T-helper 2 cell treated with Interferon-gamma antibody and Interleukin-4, amounts not matched to agents 5 μg/mL and 100 μg/mL, for 36 hours (primary cell): ENCODE measurements at regions not wholly inside any gene's neighbourhood (a gene's known extent, or its start where the extent isn't known, plus 50 kb on each side); places are given as distances from the start of the nearest gene placed in this dataset.

Experiments
- DNase-seq: peaks from one replicate; pipeline ENCODE4 v3.0.0; 2021; ENCODE audit warnings: low spot score
- H3K27ac Mint-ChIP-seq: one replicate; pipeline ENCODE4 v1.8.0; 2021; ENCODE audit warnings: mild to moderate bottlenecking, mixed read lengths
- H3K27me3 Mint-ChIP-seq: one replicate; pipeline ENCODE4 v1.8.0; 2021; ENCODE audit warnings: low read depth, mixed read lengths
- H3K36me3 Mint-ChIP-seq: one replicate; pipeline ENCODE4 v1.8.0; 2021; ENCODE audit warnings: low read depth, mixed read lengths
- H3K4me1 Mint-ChIP-seq: one replicate; pipeline ENCODE4 v1.8.0; 2021; ENCODE audit warnings: low read depth, mixed read lengths
- H3K4me3 Mint-ChIP-seq: one replicate; pipeline ENCODE4 v1.8.0; 2022; ENCODE audit warnings: mild to moderate bottlenecking, moderate library complexity, mixed read lengths
- H3K9me3 Mint-ChIP-seq: one replicate; pipeline ENCODE4 v1.8.0; 2021; ENCODE audit warnings: mixed read lengths

GRCh38 chr4:160872491-160872890, 1291.3 kb downstream of the FSTL5 start:
- no peak for DNase-seq
- H3K4me1 Mint-ChIP-seq: no peaks in the 10 kb centered on the region
- H3K27ac Mint-ChIP-seq: no peak overlapping the region
- no peaks in the 10 kb centered on the region for H3K27me3 Mint-ChIP-seq
- H3K4me3 Mint-ChIP-seq: no peak overlapping the region
- H3K9me3 Mint-ChIP-seq: peaks cover 17% of the 10 kb centered on the region
- H3K36me3 Mint-ChIP-seq: no peaks in the 10 kb centered on the region

- DNase-seq: no peak
- Mint-ChIP-seq H3K27ac (no peak overlapping the region), H3K36me3 (no peaks in the 10 kb centered on the region), H3K9me3 (peaks cover 22% of the 10 kb centered on the region), H3K4me1 (no peaks in the 10 kb centered on the region), H3K27me3 (no peaks in the 10 kb centered on the region), H3K4me3 (no peak overlapping the region)
Measured at GRCh38 chr4:160877087-160877790, 1286.6 kb downstream of the FSTL5 start.

- H3K36me3 Mint-ChIP-seq: no peaks in the 10 kb centered on the region
- peaks cover 22% of the 10 kb centered on the region for H3K9me3 Mint-ChIP-seq
Measured at GRCh38 chr4:160880180-160880579, 1283.6 kb downstream of the FSTL5 start.

GRCh38 chr4:160887668-160888067, 1276.1 kb downstream of the FSTL5 start:
- Mint-ChIP-seq H3K27ac (no peak overlapping the region), H3K27me3 (no peaks in the 10 kb centered on the region)
- no peak for DNase-seq

More at GRCh38 chr4:160880180-160880579, 1283.6 kb downstream of the FSTL5 start:
- H3K4me3 Mint-ChIP-seq: no peak overlapping the region
- H3K4me1 Mint-ChIP-seq: no peaks in the 10 kb centered on the region
- DNase-seq: no peak
- H3K27me3 Mint-ChIP-seq: no peaks in the 10 kb centered on the region
- no peak overlapping the region for H3K27ac Mint-ChIP-seq

GRCh38 chr4:160894128-160894527, 1269.7 kb downstream of the FSTL5 start:
- no peak for DNase-seq
- H3K4me3 Mint-ChIP-seq: no peak overlapping the region
- H3K27ac Mint-ChIP-seq: no peak overlapping the region
- no peaks in the 10 kb centered on the region for H3K36me3 Mint-ChIP-seq
- H3K4me1 Mint-ChIP-seq: no peaks in the 10 kb centered on the region
- no peaks in the 10 kb centered on the region for H3K27me3 Mint-ChIP-seq
- H3K9me3 Mint-ChIP-seq: peaks cover 32% of the 10 kb centered on the region

More at GRCh38 chr4:160887668-160888067, 1276.1 kb downstream of the FSTL5 start:
- H3K4me3 Mint-ChIP-seq: no peak overlapping the region
- H3K4me1 Mint-ChIP-seq: no peaks in the 10 kb centered on the region
- H3K9me3 Mint-ChIP-seq: peaks cover 16% of the 10 kb centered on the region
- H3K36me3 Mint-ChIP-seq: no peaks in the 10 kb centered on the region

GRCh38 chr4:160894809-160895208, 1269.0 kb downstream of the FSTL5 start:
- H3K4me1 Mint-ChIP-seq: no peaks in the 10 kb centered on the region
- DNase-seq: no peak
- no peak overlapping the region for H3K4me3 Mint-ChIP-seq
- H3K9me3 Mint-ChIP-seq: peaks cover 35% of the 10 kb centered on the region
- H3K27me3 Mint-ChIP-seq: no peaks in the 10 kb centered on the region
- H3K36me3 Mint-ChIP-seq: no peaks in the 10 kb centered on the region
- no peak overlapping the region for H3K27ac Mint-ChIP-seq

- no peak for DNase-seq
- H3K27ac Mint-ChIP-seq: no peak overlapping the region
- no peak overlapping the region for H3K4me3 Mint-ChIP-seq
- no peaks in the 10 kb centered on the region for H3K4me1 Mint-ChIP-seq
- no peaks in the 10 kb centered on the region for H3K27me3 Mint-ChIP-seq
- peaks cover 19% of the 10 kb centered on the region for H3K9me3 Mint-ChIP-seq
- no peaks in the 10 kb centered on the region for H3K36me3 Mint-ChIP-seq
Measured at GRCh38 chr4:160927311-160927710, 1236.5 kb downstream of the FSTL5 start.

- H3K4me3 Mint-ChIP-seq: no peak overlapping the region
- peaks cover 19% of the 10 kb centered on the region for H3K9me3 Mint-ChIP-seq
- no peaks in the 10 kb centered on the region for H3K27me3 Mint-ChIP-seq
- no peaks in the 10 kb centered on the region for H3K4me1 Mint-ChIP-seq
- H3K27ac Mint-ChIP-seq: no peak overlapping the region
- no peak for DNase-seq
- H3K36me3 Mint-ChIP-seq: no peaks in the 10 kb centered on the region
Measured at GRCh38 chr4:160928482-160928881, 1235.3 kb downstream of the FSTL5 start.

GRCh38 chr4:160947653-160948052, 1216.1 kb downstream of the FSTL5 start:
- peaks cover 27% of the 10 kb centered on the region for H3K9me3 Mint-ChIP-seq
- H3K36me3 Mint-ChIP-seq: no peaks in the 10 kb centered on the region
- H3K4me1 Mint-ChIP-seq: no peaks in the 10 kb centered on the region
- H3K4me3 Mint-ChIP-seq: no peak overlapping the region
- no peak overlapping the region for H3K27ac Mint-ChIP-seq
- no peaks in the 10 kb centered on the region for H3K27me3 Mint-ChIP-seq
- DNase-seq: no peak

GRCh38 chr4:160956875-160957274, 1206.9 kb downstream of the FSTL5 start:
- Mint-ChIP-seq H3K4me3 (no peak overlapping the region), H3K27ac (no peak overlapping the region), H3K27me3 (no peaks in the 10 kb centered on the region), H3K4me1 (no peaks in the 10 kb centered on the region), H3K9me3 (peaks cover 21% of the 10 kb centered on the region), H3K36me3 (no peaks in the 10 kb centered on the region)
- no peak for DNase-seq

- Mint-ChIP-seq H3K27ac (no peak overlapping the region), H3K4me1 (no peaks in the 10 kb centered on the region), H3K36me3 (no peaks in the 10 kb centered on the region), H3K9me3 (peaks cover 25% of the 10 kb centered on the region), H3K27me3 (no peaks in the 10 kb centered on the region), H3K4me3 (no peak overlapping the region)
- DNase-seq: no peak
Measured at GRCh38 chr4:160969925-160970324, 1193.9 kb downstream of the FSTL5 start.

- H3K4me1 Mint-ChIP-seq: no peaks in the 10 kb centered on the region
Measured at GRCh38 chr4:160980091-160980490, 1183.7 kb downstream of the FSTL5 start.

GRCh38 chr4:160981083-160981482, 1182.7 kb downstream of the FSTL5 start:
- DNase-seq: no peak
- no peaks in the 10 kb centered on the region for H3K36me3 Mint-ChIP-seq
- H3K27me3 Mint-ChIP-seq: no peaks in the 10 kb centered on the region
- H3K27ac Mint-ChIP-seq: no peak overlapping the region
- H3K9me3 Mint-ChIP-seq: peaks cover 12% of the 10 kb centered on the region
- no peak overlapping the region for H3K4me3 Mint-ChIP-seq
- H3K4me1 Mint-ChIP-seq: no peaks in the 10 kb centered on the region

More at GRCh38 chr4:160980091-160980490, 1183.7 kb downstream of the FSTL5 start:
- DNase-seq: no peak
- no peaks in the 10 kb centered on the region for H3K36me3 Mint-ChIP-seq
- H3K27ac Mint-ChIP-seq: no peak overlapping the region
- H3K4me3 Mint-ChIP-seq: no peak overlapping the region
- H3K9me3 Mint-ChIP-seq: peaks cover 15% of the 10 kb centered on the region
- no peaks in the 10 kb centered on the region for H3K27me3 Mint-ChIP-seq

- H3K36me3 Mint-ChIP-seq: no peaks in the 10 kb centered on the region
- H3K4me3 Mint-ChIP-seq: no peak overlapping the region
- no peaks in the 10 kb centered on the region for H3K4me1 Mint-ChIP-seq
- H3K27me3 Mint-ChIP-seq: no peaks in the 10 kb centered on the region
- no peak overlapping the region for H3K27ac Mint-ChIP-seq
- H3K9me3 Mint-ChIP-seq: peaks cover 12% of the 10 kb centered on the region
- DNase-seq: no peak
Measured at GRCh38 chr4:160983035-160983434, 1180.8 kb downstream of the FSTL5 start.

- Mint-ChIP-seq H3K4me1 (no peaks in the 10 kb centered on the region), H3K36me3 (no peaks in the 10 kb centered on the region), H3K4me3 (no peak overlapping the region), H3K9me3 (peaks cover 17% of the 10 kb centered on the region), H3K27me3 (no peaks in the 10 kb centered on the region), H3K27ac (no peak overlapping the region)
- DNase-seq: no peak
Measured at GRCh38 chr4:161002386-161002785, 1161.4 kb downstream of the FSTL5 start.
